Effector CD8-positive, alpha-beta T cell (primary cell): ENCODE measurements at regions not wholly inside any gene's neighbourhood (a gene's known extent, or its start where the extent isn't known, plus 50 kb on each side); places are given as distances from the start of the nearest gene placed in this dataset.
"Not testable (repeated sequence)": the region's sequence is repeated elsewhere in the genome, so short reads cannot be mapped to it uniquely, and the experiment has no call there.

Source experiments
- DNase-seq: peaks from one replicate; lab custom pipeline; 2025; lab: John Stamatoyannopoulos, UW

GRCh38 chr9:89670801-89671434 is 66.1 kb downstream of the GADD45G start:
- DNase-seq: no peak

GRCh38 chr9:89674667-89675057 is 69.8 kb downstream of the GADD45G start:
- DNase-seq: no peak

- DNase-seq: no peak
Observed at GRCh38 chr9:89675058-89675742, 70.4 kb downstream of the GADD45G start.

GRCh38 chr9:89676281-89676680 is 71.5 kb downstream of the GADD45G start:
- DNase-seq: no peak

DNA sequence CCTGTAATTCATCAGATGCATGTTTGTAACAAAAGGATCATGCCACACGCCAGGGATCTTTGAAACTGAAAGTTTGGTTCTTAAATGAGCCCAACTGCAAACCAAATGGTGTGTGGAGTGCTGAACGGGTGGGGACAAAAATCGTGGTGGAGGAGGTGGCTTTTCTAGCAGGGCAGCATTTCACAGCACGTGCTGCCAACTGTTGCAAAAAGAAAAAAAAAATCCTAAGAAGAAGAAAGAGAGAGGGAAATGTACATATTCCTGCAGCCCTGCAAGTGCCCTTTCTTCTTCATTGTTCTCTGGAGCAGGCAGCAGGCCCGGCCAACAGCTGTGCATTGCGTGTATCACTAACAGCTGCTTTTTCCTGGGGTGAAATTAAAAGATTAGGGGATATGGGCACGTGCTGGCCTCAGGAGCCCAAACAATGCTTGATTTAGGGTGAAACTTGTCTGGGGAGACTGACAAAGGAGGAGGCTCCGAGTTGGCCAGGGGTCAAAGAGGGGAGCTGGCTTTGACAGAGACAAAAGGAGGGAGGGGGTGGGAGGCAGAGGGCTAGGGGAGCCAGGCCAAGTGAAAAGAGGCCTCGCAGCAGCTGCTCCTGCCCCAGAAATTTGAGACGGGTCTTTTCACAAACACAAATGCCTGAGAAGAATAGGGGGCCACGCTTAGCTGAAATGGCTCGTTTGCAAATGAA is 73.0 kb downstream of the GADD45G start:
- DNase-seq: no peak

GRCh38 chr9:89678396-89679015 is 73.7 kb downstream of the GADD45G start:
- DNase-seq: no peak

DNA sequence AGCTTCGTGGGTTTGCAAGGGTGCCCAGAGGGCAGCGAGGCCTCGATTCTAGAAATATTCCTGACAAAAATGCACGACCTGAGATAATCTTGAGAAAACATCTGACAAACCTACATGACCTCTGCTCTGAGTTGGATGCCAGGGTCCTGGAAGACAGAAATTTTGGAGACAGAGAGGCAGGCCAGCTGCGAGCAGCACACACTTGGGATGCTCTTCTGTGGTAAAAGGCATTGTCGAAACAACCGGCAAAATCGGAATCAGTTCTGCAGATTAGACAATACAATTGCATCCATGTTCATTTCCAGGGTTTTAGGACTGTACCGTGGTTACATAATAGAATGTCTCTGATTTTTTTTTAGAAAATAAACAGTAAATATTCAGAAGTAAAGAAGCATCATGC is 74.2 kb downstream of the GADD45G start:
- DNase-seq: no peak

- DNase-seq: no peak
Observed at GRCh38 chr9:89679581-89679980, 74.8 kb downstream of the GADD45G start.

- no peak for DNase-seq
Observed at GRCh38 chr9:89680547-89681467, 76.0 kb downstream of the GADD45G start.

GRCh38 chr9:89681468-89681859 is 76.7 kb downstream of the GADD45G start:
- DNase-seq: not testable (repeated sequence)

GRCh38 chr9:89683626-89684025 is 78.8 kb downstream of the GADD45G start:
- DNase-seq: no peak

DNA sequence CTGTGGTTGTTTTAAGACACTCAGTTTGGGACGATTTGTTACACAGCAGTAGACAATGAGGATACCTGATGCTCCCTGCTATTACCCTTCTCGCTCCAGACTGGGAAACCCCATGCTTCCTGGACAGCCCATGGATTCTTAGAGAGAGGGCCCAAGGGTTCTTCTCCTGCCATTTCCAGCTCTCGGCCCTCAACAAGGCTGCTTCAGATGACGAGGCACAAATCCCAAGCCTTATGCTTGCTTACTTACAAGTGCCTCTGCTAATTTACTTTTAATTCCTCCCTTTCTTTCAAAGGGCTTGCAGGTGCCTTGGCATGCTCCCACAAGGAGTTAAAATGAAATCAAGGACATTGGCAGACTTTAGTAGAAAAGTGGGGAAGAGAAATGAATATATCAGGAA is 79.4 kb downstream of the GADD45G start:
- no peak for DNase-seq

DNA sequence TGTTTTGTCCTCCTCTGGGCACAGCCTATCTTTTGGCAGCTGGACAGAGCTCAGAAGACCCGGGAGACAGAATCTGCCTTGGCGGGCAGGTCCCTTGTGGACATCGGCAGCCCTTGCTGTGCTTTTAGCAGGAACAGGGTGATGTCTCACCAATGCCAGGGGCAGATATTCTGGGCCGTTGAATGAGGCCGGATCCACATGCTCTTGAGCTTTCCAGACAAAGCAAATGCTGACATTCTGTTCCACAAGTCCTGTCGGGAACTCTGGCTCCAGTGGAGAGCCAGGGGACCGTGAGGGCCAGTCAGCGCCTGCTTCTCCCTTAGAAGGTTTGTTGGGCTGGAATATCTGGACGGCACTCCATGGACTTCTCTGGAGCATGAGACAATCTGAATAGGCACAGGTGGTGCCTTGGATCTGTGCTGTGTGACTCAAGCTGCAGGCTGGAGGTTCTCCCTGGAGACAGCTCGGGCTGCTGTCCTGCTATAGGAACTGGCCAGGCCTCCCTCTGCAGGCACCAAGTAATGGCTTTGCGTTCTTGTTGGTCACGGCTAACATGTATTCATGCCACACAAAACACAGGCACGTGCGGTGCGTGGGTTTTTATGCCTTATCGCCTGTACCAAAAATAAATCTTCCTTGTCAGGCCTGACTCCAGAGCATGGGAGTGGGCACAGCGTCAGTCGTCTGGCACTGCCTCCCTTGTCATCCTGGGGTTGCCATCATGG is 80.3 kb downstream of the GADD45G start:
- DNase-seq: no peak

DNA sequence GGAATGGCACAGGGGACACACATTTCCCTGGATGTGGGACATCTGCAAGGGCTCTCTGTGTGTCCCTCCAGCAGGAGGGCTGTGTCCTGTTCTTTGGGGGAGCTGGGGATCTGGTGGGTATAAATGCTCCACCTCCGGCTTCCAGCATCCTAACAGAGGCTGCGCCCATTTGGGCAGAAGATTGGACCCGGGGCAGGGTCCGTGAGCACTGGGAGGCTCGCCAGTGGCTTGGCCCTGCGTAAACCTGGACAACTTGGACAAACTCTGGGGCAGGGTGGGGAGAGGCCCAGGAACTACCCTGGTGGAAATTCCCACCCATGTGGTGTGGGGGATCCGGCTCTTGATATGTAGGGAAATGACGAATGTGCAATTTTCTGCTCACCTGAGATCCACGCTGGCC is 80.9 kb downstream of the GADD45G start:
- no peak for DNase-seq

- DNase-seq: no peak
Observed at GRCh38 chr9:89686126-89686525, 81.3 kb downstream of the GADD45G start.

GRCh38 chr9:89686621-89687020 is 81.8 kb downstream of the GADD45G start:
- no peak for DNase-seq

DNA sequence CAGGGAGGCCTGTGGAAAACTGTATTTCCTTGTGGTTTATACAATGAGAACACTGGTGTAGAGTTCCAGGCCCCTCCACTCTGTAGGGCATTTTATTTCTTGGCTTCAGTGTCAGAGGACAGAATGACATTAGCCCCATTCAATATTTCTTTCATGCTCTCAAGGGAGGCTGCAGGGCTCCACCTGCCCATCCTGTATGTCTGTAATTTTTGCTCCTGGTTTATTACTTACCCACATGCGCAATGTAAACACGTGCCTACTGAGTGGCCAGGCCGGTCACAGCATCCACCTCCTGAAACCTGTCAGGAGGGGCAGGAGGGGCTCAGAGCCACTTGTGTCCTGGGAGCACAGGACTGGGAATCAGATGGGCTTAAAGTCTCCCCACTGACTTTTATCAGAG is 82.4 kb downstream of the GADD45G start:
- DNase-seq: no peak

GRCh38 chr9:89687848-89688247 is 83.0 kb downstream of the GADD45G start:
- DNase-seq: no peak

DNA sequence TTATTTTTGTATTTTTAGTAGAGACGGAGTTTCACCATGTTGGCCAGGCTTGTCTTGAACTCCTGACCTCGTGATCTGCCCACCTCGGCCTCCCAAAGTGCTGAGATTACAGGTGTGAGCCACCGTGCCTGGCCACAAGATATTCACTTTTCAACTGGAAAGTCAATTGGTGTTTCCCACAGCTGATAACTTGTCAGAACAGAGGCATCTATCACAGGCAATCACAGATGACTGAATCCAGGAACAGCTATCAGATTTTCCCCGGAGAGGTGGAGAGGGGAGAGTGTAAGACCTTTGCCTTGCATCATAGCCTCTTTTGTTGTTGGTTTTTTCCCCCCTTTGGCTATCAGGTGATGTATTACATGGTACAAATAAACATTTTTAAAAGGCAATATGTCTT is 84.5 kb downstream of the GADD45G start:
- not testable (repeated sequence) for DNase-seq

- DNase-seq: no peak
Observed at GRCh38 chr9:89690334-89690912, 85.6 kb downstream of the GADD45G start.

GRCh38 chr9:89695441-89695891 is 90.7 kb downstream of the GADD45G start:
- DNase-seq: no peak
